COLO668 (cell line): ENCODE measurements at regions not wholly inside any gene's neighbourhood (a gene's known extent, or its start where the extent isn't known, plus 50 kb on each side); places are given as distances from the start of the nearest gene placed in this dataset.
"Not testable (repeated sequence)": the region's sequence is repeated elsewhere in the genome, so short reads cannot be mapped to it uniquely, and the experiment has no call there.

ENCODE experiments used
- DNase-seq: peaks from one replicate; lab custom pipeline; 2025; ENCODE audit not compliant: unreplicated experiment; lab: John Stamatoyannopoulos, UW

DNA sequence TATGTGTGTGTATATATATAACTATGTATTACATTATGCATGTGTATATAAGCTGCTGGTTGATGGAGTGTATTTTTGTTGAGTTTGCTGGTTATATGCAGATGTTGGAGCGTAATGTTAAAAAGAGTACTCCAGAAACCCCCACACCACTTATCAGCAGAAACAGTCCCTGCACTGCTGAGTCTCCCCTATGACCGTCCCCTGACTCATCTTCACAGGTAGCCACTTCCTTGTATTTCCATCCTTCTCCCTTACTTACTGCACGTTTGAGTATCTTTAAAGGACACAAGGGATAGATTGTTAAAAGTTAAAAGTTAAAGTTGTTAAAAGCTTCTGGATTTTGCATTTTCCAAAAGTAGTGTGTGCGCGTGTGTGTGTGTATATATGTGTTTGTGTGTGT lies 853.9 kb upstream of the EEF2KMT start:
- no peak for DNase-seq

DNA sequence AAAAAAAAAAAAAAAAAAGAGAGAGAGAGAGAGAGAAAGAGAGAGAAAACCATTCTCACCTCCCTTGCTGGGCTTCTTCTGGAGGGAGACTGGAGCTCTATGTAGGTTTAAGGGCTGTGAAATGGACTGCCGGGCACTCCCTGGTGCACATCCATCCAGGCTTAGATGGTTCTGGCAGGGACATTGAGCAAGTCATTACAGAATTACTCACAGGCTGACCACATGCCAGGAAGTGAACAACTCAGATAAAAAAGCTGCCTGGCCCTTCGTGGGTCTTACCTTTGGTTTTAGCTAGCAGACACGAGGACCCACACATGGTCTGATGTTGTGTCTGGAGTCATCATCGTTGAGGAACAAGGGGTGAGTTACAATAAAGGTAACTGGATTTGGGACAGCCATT lies 847.4 kb upstream of the EEF2KMT start:
- no peak for DNase-seq

DNA sequence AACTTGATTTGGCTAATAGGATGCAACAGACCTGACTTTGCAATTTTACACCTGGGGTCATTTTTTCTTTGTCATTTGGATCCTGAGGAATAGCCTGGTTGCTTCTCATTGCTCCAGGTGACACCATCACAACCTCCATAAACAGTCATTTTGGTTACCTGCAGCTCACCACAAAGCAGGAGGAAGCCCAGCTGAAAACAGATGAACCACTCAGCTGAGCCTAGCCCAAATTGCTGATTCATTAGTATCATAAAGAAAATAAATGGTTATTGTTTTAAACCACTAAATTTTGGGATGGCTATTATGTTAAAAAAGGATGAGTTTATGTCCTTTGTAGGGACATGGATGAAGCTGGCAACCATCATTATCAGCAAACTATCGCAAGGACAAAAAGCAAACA lies 841.0 kb upstream of the EEF2KMT start:
- no peak for DNase-seq

DNA sequence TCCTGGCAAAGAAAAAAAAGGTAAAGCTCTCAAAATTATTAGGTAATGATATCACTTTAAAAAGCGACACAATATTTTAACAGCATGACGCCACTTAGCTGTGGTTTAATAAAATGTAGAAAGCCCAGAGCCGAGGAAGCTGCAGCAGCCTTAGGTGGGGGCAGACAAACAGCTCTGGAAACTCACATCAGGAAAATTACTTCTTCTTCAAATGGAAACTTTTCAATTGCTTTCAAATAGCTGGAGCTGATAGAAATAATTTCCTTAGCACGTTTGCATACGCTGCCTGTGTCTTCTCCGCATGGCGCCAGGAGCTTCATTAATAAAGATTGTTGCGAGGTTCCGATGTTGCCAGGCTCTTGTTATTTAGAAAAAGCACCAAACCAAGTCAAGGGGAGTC lies 835.3 kb upstream of the EEF2KMT start:
- DNase-seq, result no peak

DNA sequence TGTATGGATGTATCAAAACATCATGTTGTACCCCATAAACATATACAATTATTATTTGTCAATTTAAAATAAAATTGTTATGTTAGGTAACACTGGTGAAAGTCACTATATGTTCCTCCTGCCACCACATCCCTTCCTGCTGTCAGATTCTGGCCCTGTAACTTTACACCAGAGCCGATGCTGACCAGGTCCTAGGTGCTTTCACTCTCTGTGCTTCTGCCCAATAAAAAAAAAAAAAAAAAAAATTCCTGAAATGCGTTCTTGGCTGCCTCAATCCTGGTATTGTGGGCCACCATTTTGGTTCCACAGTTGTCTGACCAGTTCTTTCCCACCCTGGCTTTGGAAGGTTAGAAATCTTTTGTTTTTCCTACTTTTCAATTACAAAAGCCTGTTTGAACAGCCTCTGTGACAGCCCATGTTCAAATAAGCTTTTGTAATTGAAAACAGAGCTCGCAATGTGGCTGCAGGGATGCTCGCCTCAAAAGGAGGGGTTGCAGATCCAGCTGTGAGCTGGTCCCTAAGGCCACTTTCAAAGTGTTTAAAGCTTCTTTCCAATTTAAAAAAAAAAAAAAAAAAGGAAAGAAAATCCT lies 831.0 kb upstream of the EEF2KMT start:
- no peak for DNase-seq

DNA sequence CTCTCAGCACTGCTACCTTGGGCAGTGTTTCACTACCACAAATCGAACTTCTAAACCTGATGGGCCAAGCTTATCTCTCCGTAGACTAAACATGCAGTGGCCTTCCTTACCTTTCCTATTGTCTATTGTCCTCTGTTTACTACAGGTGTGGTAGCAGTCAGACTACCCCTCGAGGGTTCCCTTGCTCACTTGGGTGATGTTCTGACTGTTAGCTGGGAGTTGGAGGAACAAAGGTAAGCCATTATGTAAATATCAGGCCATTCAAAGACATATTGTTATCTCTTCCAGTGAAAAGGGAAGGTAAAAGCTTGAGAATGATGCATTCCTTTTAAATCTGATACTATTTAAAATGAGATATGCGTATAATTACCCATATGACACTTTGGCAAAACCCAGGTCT lies 828.3 kb upstream of the EEF2KMT start:
- no peak for DNase-seq

DNA sequence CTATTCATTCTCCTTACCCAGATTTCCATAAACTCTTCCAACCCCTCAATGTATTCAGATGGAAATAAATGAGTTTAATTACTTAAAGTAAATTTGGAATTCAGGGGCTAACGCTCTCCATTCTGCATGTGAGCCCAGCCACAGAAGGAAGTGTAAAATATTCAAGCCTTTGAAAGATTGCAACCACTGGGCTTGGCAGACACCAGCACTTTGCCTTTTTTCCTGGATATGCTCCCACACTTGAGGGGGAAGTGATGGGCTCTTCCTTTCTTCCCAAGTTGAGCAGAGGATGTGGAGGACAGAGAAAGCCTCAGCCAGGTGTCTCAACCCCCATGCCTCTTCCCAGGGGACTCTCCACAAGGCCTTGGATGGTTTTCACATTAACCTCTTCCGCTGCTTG lies 825.1 kb upstream of the EEF2KMT start:
- no peak for DNase-seq

DNA sequence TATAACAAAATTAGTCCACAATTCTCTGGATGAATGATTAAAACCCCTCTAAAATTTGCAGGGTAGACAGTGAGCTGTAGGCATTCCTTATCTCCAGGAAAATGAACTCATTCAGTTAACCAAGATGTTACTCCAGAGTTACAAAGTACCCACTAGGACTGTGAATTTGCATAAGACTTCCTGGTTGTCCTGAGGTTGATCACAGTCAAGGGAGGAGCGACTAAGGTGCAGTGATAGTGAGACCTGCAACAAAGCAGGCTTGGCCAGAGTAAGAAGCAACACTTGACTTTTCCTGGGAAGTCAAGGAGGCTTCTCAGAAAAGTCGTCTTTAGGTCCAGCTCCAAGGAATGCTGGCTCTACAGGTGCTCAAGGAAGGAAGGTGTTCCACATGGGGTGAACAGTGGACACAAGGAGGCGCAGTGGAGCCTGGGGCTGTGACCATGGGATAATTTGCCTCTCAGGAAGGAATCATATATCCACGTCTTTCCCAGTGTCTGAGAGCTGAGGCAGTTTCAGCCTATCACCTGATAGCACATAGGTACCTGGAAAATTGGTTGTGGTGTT lies 821.1 kb upstream of the EEF2KMT start:
- peak; percentile 3 for DNase-seq

DNA sequence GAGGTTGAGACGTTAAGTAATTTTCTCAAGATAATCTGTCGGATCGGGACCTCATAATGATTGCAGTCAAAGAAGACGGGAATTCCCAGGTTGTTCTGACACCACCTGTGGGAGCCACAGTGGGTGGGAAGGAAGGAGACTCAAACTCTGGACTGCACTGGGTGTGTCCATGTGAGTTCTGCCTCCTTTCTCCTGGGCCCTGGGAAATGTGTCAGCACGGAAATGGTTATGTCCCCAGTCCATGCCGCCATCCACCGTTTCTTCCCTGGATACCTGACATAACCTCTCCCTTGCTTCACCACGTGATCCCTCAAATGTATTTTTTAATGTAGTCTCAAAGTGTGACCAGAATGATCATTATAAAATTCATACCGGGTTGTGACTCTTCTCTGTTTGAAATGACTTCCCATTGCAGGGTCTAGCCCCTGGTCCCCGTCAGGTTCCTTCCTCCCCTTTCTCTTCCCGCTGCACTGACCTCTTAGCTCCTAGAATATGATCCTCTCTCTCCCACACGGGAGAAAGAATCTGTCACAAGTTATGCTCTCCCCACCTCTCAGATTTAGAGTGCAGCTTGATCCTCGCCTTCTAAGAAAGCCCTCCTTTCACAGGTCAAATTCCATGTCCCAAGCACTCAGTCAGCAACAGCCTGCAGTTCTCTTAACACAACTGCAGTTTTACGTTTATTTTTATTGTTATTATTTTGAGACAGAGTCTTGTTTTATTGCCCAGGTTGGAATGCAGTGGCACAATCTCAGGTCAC lies 820.0 kb upstream of the EEF2KMT start:
- DNase-seq, result no peak

DNA sequence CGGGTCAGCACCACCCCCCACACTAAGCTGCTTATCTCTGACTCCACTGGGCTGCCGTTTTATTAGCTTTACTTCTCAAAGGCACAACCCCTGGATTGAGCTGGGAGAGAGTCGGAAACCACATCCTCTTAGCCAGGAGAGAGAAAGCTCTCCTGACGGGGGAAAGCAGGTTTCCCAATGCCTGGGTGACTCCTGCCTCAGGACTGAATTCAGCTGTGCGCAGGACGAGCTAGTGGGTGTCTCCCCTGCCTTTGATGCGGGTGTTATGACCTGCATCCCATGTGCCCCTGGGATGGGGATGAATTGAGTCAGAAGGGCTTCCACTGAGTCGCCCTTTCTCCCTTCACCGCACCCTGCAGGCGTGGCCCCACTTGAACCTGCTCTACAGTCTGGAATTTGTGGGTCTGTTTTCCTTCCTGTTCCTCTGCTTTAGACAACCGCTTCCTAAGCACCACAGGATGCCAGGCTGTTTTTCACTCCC lies 819.2 kb upstream of the EEF2KMT start:
- no peak for DNase-seq

DNA sequence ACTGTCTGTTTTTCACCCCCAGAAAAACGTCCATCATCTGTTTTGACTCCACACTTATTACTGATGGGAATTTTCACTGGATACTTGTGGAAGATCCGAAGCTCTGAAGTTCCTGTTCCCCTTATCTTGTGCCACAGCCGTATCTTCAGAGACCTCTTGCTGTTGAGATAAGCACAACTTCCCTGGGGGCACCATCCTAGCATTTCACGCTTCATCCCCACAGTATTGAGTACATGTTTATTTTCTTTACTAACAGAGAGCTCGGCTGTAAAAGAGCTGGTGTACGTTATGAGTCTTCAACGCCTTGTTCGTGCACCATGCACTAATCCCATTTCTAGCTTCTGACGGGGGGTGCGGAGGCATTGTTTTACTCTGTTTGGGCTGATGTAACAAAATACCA lies 813.6 kb upstream of the EEF2KMT start:
- DNase-seq, result no peak

DNA sequence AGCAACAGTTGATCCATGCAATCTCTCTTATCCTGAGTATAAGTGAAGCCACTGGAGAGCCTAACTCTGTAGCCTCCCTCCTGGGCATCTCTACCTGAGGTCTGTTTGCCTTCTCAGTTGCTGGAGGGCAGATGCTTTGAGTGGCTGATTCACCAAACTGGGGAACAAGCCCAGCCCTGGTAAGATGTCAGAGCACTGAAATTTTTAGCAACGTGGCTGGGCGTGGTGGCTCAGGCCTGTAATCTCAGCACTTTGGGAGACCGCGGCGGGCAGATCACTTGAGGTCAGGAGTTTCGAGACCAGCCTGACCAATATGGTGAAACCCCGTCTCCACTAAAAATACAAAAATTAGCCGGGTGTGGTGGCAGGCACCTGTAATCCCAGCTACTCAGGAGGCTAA lies 812.0 kb upstream of the EEF2KMT start:
- DNase-seq, result not testable (repeated sequence)

DNA sequence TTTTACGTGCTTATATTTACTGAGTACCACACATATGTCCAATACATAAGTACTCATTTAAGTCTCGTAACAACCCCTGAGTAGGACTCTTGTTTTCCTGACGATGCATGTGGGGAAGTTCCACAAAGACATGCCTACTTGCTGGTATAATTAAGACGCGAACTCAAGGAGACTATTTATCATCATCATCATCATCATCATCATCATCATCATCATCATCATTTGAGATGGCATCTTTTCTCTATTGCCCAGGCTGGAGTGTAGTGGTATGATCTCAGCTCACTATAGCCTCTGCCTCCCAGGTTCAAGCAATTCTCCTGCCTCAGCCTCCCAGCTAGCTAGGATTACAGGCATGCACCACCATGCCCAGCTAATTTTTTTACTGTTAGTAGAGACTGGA lies 809.9 kb upstream of the EEF2KMT start:
- DNase-seq, result no peak

DNA sequence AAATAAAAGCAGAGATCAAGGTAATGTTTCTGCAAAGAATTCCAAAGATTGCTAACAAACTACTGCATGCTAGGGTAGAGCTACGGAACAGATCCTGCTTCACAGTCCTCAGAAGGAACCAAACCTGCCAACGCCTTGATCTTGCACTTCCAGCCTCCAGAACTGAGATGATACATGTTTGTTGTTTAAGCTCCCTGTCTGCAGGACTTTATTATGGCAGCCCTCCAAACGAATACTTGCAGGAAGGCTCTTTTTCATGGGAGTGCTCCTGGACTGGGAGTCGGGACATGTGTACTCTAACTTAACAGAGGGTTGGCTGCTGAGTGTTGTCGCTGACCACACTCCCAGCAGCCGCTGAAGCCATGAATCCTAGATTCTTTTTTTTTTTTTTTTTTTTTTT lies 808.8 kb upstream of the EEF2KMT start:
- DNase-seq, result no peak

DNA sequence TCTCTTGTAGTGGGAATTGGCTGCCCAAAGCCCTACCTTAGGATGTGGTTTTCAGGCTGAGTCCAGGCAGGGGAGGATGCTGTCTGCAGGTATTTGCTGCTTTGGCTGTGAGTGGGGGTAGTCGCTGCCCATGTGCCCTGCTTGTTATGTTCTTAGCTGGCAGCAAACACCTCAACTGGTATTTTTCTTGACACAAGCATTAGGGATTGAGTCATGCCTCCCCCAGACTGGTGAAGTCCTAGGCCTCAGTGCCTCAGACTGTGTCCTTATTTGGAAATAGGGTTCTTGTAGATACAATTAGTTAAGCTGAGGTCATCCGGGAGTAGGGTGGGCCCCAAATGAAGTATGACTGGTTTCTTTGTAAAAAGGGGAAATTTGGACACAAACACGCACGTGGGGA lies 808.3 kb upstream of the EEF2KMT start:
- no peak for DNase-seq

DNA sequence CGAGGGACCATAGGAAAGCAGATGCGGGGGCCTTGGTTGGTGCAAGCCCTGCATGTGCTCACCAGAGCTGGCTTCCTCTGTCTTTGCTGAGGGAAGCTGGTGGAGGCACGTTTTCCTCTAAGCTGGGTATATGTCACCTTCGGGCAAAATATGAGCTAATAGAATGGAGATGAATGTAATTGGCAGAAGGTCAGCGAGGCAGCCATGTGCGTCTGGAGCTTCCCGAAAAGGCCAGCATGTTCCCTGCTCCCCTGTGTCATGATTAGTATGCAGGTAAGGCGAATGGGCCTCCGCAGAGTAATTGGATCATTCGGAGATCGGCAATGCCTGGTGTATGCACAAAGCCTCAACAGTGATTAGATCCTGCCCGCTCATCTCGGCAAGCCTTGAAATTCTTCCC lies 806.2 kb upstream of the EEF2KMT start:
- no peak for DNase-seq

DNA sequence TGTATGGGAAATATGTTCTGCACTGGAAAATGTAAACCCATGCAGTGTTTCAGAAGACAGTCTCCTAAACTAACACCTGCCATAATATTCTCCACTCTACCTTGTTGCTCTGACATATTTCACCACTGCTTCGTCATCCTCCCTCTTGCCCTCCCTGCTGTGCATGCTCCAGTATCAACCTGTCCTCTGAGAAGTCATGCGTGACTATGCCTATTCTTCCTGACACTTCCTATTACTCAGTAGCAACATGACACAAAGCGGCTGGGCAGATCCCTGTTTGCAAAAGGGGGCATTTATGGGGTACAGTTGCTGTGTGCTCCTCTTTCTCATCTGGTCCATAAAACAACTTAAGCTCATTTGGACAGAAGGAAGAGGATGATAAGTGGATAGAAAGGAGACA lies 805.6 kb upstream of the EEF2KMT start:
- DNase-seq, result no peak

DNA sequence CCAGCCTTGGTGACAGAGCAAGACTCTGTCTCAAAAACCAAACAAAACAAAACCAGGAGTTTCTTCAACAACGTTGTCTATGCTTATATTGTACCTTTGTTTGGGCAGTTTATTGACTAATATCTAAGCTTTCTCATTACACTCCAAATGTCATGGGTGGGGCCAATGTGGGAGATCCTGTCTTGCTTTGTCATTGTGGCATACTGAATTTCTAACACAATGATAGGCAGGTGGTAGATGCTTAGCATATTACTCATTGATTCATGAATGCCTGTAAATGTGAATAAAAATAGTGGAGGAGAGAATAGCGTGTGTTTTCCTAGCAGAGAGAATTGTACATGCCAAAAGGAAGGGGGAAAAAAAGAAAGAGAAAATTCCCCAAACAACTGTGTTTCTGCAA lies 802.5 kb upstream of the EEF2KMT start:
- DNase-seq, result no peak

DNA sequence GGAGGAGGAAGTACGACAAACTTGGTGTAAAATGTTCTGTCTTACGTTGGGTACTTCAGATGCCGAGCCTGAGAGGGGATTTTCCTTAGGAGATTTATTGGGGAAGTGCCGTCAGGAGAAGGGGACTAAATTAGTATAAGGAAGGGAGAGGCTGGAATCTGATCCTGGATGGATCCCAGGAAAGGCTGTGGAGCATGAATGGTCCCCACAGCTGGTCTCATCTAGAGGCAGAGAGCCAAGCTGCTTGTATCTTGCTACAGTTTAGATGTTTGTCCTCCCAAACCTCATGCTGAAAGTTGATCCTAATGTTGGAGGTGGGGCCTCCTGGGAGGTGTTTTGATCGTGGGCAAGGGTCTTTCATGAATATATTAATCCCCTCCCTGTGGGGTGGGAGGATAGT lies 798.4 kb upstream of the EEF2KMT start:
- DNase-seq, result no peak

DNA sequence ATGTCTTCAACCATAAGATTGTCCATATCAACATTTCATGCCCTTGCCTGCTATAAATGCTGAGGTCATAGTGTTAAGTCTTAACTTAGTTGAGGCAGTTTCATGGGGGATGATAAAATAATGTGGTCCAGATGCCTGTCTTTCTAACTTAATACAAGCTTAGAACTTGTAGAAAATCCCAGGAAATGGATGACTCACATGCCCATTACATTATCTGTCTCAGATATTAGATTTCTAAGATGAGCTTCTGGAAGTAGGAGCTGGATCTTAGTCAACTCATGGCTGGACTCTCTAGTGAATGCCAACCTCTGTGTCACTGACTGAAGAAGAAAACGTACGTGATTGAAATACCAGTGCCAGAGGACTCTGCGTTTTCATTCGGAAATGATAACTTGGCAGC lies 797.5 kb upstream of the EEF2KMT start:
- DNase-seq, result no peak

DNA sequence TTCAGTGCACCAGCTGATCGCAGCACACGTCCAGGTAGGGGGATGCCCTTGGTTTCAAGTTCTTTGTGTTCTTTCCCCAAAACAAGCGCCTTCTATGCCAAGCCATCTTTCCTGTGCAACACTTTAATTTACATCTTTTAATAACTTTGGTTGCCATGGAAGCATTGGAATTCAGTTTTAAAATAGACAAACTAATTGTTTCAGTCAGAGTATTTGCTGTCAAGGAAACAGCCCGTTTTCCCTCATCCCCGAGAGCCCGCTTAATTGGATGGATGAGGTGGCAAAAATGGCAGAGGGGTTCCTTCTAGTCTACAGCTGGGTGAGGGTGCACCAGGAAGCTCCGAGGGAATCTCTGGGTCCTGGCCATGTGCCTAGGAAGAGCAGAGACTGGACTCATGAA lies 793.7 kb upstream of the EEF2KMT start:
- no peak for DNase-seq

DNA sequence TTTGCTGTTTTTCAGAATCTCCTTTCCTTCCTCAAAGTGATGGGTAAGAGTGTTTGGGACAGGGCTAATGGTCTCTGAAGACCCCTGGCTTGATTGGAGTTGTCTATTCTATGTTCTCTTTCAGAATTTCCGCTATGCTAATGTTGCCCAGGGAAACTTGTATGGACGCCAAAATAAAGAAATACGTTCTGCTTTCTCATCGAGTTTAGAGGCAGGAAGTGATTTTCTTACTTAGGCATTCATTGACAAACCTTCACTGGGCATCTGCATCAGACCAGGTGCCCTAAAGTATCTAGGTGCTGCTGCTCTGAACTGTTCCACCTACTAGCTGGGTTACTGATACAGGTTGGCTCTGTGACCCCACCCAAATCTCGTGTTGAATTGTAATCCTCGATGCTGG lies 787.9 kb upstream of the EEF2KMT start:
- DNase-seq, result no peak

DNA sequence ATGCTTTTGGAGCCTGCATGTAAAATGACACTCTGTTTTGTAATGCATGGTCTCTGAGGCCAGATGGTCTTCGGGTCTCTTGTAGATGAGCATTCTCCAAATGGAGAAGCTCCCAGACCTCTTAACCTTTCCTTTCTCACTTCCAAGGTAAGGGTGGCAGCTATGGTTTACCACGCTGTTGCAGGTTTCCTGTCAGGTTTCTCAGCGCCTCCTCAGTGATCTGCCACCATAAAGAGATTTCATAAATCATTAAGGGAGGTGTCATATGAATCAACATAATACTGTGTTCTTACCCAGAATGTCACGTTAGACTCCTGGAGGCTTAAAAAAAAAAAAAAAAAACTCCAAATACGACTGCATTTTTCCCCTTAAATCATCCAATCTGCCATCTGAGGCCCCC lies 787.4 kb upstream of the EEF2KMT start:
- no peak for DNase-seq
